ENCODE measurements at regions not wholly inside any gene's neighbourhood (a gene's known extent, or its start where the extent isn't known, plus 50 kb on each side); places are given as distances from the start of the nearest gene placed in this dataset.
"Not testable (repeated sequence)": the region's sequence is repeated elsewhere in the genome, so short reads cannot be mapped to it uniquely, and the experiment has no call there.

DNA sequence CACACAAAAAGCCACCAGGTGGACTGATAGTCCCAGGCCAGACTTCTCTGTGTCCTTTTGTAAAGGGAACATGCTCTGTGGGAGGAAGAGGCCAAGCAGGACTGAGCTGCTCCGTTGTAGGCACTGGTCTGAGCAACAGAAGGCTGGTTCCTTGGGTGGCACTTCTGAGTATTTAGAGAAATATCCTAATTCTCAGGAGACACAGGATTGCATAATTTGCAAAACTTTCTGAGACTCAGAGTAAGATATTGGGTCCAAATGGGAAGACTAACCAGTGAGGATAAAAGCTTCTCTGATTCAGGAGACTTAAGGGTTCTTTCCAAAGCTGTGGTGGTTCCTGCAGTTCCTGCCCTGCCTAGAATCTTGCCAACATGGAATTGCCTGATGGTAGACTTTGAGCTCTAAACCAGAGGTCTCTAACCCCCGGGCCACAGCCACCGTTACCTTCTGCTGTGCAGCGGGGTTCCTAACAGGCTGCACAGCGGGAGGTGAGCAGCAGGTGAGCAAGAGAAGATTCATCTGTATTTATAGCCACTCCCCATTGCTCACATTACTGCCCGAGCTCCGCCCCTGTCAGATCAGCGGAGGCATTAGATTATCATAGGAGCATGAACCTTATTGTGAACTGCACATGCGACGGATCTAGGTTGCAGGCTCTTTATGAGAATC is 107.0 kb downstream of the OLIG3 start:
- Mint-ChIP-seq H3K27ac (peak overlapping the region; percentile 74 to 92 (median 80)), H3K36me3 (peaks cover 8 to 25% (median 9%) of the 10 kb centered on the region in 3 donors), H3K9me3 (peaks cover 4 to 25% (median 16%) of the 10 kb centered on the region in 6 donors), H3K4me3 (peak overlapping the region in 2 of 5 donors; percentile 26 to 59), H3K27me3 (ENCODE audit: low read depth in 3 of 3) (peaks cover 0 to 2% (median 0%) of the 10 kb centered on the region in 3 donors), H3K4me1 (peaks cover 80 to 94% of the 10 kb centered on the region in 2 donors)
- DNase-seq: no peak

DNA sequence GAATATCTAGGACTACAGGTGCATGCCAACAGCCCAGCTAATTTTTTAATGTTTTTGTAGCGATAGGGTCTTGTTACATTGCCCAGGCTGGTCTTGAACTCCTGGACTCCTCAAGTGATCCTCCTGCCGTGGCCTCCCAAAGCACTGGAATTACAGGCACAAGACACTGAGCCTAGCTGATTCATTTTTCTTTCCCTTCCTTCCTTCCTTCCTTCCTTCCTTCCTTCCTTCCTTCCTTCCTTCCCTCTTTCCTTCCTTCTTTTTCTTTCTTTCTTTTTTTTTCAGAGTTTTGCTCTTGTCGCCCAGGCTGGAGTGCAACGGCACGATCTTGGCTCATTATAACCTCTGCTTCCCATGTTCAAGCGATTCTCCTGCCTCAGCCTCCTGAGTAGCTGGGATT is 110.9 kb downstream of the OLIG3 start:
- Mint-ChIP-seq H3K36me3 (peaks cover 6 to 17% (median 7%) of the 10 kb centered on the region in 3 donors), H3K27ac (peak overlapping the region in 1 of 6 donors; percentile 17), H3K9me3 (peaks cover 6 to 25% (median 15%) of the 10 kb centered on the region in 6 donors), H3K4me1 (peaks cover 46 to 56% of the 10 kb centered on the region in 2 donors)
- not testable (repeated sequence) for DNase-seq; H3K27me3 Mint-ChIP-seq (ENCODE audit: low read depth in 3 of 3); H3K4me3 Mint-ChIP-seq

DNA sequence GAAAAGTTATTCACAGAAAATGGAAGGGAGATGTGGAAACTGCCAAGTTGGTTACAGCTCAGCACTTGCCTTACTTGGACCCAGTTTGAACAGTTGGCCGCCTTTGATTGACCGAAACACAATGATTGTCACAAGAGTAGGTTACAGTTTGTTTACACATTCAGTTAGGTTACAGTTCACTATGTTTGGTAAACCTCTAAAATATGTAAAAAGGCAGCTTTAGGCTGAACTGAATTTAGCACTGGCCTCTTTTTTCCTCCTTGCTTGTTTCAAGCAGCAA is 116.2 kb downstream of the OLIG3 start:
- peaks cover 0 to 3% (median 0%) of the 10 kb centered on the region in 6 donors for H3K9me3 Mint-ChIP-seq
- peaks cover 0 to 4% (median 0%) of the 10 kb centered on the region in 3 donors for H3K36me3 Mint-ChIP-seq
- H3K27ac Mint-ChIP-seq: no peak overlapping the region
- H3K4me3 Mint-ChIP-seq: no peak overlapping the region
- DNase-seq: no peak
- peaks cover 0 to 3% (median 0%) of the 10 kb centered on the region in 3 donors for H3K27me3 Mint-ChIP-seq (ENCODE audit: low read depth in 3 of 3)
- H3K4me1 Mint-ChIP-seq: peaks cover 14 to 20% of the 10 kb centered on the region in 2 donors

DNA sequence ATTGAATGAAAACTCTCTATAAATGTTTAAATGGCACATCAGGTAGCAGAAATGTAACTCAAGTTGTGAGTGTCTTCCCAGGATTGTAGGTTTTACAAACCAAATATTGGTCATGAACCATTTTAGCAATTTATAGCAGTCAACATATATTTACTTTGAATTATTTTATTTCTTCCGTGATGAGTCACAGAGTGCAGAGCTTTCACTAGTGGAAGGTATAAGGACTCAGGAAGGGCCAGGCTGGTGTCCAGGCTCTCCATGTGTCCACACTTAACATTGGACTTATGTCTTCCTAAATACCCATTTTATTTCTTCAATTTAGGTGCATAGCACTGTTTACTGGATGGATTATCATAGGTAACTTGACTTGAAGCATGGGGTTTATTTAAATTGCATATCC is 120.9 kb downstream of the OLIG3 start:
- peaks cover 6 to 16% of the 10 kb centered on the region in 2 donors for H3K4me1 Mint-ChIP-seq
- H3K9me3 Mint-ChIP-seq: peaks cover 0 to 1% (median 0%) of the 10 kb centered on the region in 6 donors
- peaks cover 0 to 5% (median 4%) of the 10 kb centered on the region in 3 donors for H3K36me3 Mint-ChIP-seq
- no peak overlapping the region for H3K4me3 Mint-ChIP-seq
- no peak for DNase-seq
- no peak overlapping the region for H3K27ac Mint-ChIP-seq
- H3K27me3 Mint-ChIP-seq (ENCODE audit: low read depth in 3 of 3): peaks cover 0 to 5% (median 0%) of the 10 kb centered on the region in 3 donors

DNA sequence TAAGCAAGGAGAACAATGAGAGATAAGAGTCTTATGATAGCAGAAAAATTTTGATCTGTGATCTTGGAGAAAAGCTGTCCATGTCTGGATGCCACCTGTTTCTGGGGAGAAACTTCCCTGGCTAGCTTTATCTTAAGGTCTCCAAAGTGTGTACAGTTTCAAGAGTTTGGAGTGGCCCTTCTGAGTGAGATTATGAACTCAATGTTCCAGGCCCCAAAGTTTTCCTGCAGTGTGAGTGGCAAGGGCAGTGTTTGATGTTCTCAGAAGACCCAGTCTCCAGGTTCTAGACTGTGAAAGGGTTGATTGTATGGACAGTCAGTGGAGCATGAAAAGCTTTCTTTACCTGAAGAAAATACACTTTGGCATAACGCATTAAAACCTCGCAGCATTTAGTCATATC is 121.7 kb downstream of the OLIG3 start:
- peaks cover 0 to 5% (median 4%) of the 10 kb centered on the region in 3 donors for H3K36me3 Mint-ChIP-seq
- no peak overlapping the region for H3K4me3 Mint-ChIP-seq
- peaks cover 0 to 1% (median 0%) of the 10 kb centered on the region in 6 donors for H3K9me3 Mint-ChIP-seq
- DNase-seq: no peak
- H3K27me3 Mint-ChIP-seq (ENCODE audit: low read depth in 3 of 3): peaks cover 0 to 5% (median 0%) of the 10 kb centered on the region in 3 donors
- H3K4me1 Mint-ChIP-seq: peaks cover 6 to 16% of the 10 kb centered on the region in 2 donors
- H3K27ac Mint-ChIP-seq: no peak overlapping the region

DNA sequence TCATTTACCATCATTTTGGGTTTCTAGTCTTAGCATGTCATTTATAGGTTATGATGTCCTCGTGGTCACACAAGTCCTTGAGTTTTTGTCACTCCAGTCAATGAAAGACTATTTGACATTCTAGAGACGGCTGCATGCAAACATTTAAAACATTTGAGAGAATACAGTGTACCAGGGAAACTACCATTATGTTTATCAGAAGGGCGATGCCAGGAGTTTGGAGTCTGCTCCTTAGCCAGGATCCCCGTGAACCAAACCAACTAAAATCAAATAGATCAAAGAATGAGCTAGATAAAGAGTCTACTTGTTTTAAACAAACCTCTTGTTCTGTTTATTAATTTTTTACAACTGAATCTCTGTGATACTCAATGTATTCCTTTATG is 122.6 kb downstream of the OLIG3 start:
- peaks cover 6 to 16% of the 10 kb centered on the region in 2 donors for H3K4me1 Mint-ChIP-seq
- no peak overlapping the region for H3K27ac Mint-ChIP-seq
- H3K4me3 Mint-ChIP-seq: no peak overlapping the region
- H3K36me3 Mint-ChIP-seq: peaks cover 0 to 5% (median 4%) of the 10 kb centered on the region in 3 donors
- H3K9me3 Mint-ChIP-seq: peaks cover 0 to 1% (median 0%) of the 10 kb centered on the region in 6 donors
- peaks cover 0 to 5% (median 0%) of the 10 kb centered on the region in 3 donors for H3K27me3 Mint-ChIP-seq (ENCODE audit: low read depth in 3 of 3)
- no peak for DNase-seq

DNA sequence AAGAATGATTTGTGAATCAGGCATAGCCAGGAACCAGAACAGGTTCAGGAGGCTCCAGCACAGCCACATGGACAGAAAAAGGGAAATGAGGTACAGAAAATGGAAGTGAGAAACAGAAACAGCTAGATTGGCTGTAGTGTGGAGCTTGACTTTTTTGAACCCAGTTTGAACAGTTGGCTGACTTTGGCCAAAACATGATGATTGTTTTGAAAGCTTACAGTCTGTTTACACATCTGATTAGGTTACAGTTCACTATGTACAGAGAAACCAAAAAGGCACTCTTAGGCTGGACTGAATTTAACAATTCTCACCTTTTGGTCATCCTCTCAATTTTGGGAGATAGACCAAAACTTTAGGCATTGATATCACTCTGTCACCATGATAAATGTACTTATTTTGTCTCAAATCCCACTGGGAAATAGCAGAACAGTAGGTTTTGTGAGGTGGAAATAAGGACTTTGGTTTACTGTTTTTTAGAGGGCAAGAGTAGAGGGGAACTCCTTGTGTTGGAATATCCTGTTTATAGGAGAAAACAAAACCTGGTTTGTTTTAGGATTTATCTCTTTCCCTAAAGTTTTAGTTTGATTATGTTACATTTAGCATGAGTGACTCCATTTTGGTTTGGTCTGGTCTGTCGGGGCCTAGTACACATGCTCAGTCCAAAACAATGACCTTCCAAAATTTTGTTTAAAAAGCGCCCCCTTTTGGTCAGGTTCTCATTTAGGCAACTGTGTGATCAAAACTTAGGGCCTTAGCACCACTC is 123.1 kb downstream of the OLIG3 start:
- Mint-ChIP-seq H3K4me1 (peaks cover under 1 to 10% of the 10 kb centered on the region in 2 donors), H3K4me3 (no peak overlapping the region), H3K27ac (no peak overlapping the region), H3K36me3 (peaks cover 0 to 5% (median 0%) of the 10 kb centered on the region in 3 donors), H3K27me3 (ENCODE audit: low read depth in 3 of 3) (peaks cover 0 to 5% (median 0%) of the 10 kb centered on the region in 3 donors), H3K9me3 (peaks cover 0 to 1% (median 0%) of the 10 kb centered on the region in 6 donors)
- DNase-seq: no peak

DNA sequence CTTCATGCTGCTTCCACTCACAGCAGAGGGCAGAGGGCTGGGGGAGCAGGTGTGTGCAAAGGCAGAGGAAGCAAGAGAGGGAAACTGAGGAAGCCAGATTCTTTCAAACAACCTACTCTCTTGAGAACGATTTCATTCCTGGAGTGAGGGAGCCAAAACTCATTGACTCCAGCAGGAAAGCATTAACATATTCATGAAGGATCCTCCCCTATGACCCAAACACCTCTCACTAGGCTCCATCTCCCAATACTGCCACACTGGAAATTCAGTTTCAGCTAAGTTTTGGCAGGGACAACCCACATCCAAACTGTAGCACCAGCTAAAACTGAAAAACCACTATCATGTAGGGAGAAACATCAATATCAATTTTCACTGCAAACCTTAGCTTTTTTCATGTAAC is 125.1 kb downstream of the OLIG3 start:
- Mint-ChIP-seq H3K36me3 (peaks cover 0 to 5% (median 0%) of the 10 kb centered on the region in 3 donors), H3K4me3 (no peak overlapping the region), H3K27me3 (ENCODE audit: low read depth in 3 of 3) (peaks cover 0 to 2% (median 0%) of the 10 kb centered on the region in 3 donors), H3K27ac (peak overlapping the region in 1 of 6 donors; percentile 33), H3K9me3 (peaks cover 0 to 1% (median 0%) of the 10 kb centered on the region in 6 donors), H3K4me1 (peaks cover 1 to 6% of the 10 kb centered on the region in 2 donors)
- DNase-seq: no peak

DNA sequence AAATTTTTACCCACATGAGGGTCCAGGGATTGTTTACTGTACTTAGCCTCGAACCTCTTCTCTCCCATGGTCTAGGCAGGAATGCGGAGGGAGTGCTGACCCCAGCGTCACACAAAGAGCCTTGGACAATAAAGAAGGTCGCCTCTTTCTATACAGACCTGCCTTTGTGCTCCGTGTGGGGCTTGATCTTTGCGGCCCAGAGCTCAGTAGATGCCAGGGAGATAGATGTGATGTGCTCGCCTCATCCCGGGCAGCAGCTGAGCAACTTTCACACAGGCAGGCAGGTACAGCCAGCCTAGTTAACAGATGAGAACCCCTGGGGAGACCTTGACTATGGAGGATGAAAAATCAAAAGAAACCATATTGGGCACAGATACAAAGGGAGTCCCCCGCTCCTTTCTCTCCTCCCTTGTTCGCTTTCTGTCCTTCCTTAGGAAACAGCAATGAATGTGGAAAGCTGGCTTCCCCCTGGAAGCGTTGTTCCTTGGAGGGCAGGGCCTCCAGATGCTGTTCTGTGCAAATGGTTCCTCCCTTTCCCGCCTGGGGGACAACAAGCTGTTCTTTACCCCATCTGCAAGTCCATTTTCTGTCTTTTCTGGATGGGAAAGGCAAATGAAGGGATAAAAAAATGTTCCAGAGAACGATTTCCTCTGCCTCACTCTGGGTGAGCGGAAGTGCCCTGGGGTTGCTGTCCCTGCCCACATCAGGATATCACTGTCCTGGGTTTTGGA is 128.3 kb downstream of the OLIG3 start:
- Mint-ChIP-seq H3K9me3 (peaks cover 0 to 1% (median 0%) of the 10 kb centered on the region in 6 donors), H3K36me3 (peaks cover 0 to 5% (median 0%) of the 10 kb centered on the region in 3 donors), H3K4me3 (no peak overlapping the region), H3K27me3 (ENCODE audit: low read depth in 3 of 3) (peaks cover 0 to 2% (median 0%) of the 10 kb centered on the region in 3 donors), H3K4me1 (peaks cover 19 to 26% of the 10 kb centered on the region in 2 donors), H3K27ac (no peak overlapping the region)
- no peak for DNase-seq

DNA sequence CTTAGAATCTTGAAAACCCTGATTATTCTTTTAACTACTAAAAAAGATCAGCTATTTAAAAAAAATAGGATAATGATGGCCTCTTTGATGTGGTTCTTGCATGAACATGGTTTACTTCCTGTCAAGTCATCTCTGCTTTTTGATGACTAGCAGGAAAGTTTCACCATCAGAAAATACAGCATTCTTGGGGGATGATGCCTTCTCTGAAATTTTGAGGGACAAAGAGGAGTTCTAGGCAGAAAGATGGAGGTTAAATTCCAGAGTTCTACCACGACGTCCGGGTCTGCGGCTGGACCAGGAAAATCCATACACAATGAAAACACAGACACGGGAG is 130.4 kb downstream of the OLIG3 start:
- Mint-ChIP-seq H3K27ac (peak overlapping the region in 3 of 6 donors; percentile 28 to 66 (median 40)), H3K4me3 (peak overlapping the region; percentile 7 to 50 (median 27)), H3K36me3 (no peaks in the 10 kb centered on the region), H3K4me1 (peaks cover 19 to 21% of the 10 kb centered on the region in 2 donors), H3K9me3 (no peaks in the 10 kb centered on the region), H3K27me3 (ENCODE audit: low read depth in 3 of 3) (no peaks in the 10 kb centered on the region)
- peak in 2 of 3 donors; percentile 18 to 23 for DNase-seq

DNA sequence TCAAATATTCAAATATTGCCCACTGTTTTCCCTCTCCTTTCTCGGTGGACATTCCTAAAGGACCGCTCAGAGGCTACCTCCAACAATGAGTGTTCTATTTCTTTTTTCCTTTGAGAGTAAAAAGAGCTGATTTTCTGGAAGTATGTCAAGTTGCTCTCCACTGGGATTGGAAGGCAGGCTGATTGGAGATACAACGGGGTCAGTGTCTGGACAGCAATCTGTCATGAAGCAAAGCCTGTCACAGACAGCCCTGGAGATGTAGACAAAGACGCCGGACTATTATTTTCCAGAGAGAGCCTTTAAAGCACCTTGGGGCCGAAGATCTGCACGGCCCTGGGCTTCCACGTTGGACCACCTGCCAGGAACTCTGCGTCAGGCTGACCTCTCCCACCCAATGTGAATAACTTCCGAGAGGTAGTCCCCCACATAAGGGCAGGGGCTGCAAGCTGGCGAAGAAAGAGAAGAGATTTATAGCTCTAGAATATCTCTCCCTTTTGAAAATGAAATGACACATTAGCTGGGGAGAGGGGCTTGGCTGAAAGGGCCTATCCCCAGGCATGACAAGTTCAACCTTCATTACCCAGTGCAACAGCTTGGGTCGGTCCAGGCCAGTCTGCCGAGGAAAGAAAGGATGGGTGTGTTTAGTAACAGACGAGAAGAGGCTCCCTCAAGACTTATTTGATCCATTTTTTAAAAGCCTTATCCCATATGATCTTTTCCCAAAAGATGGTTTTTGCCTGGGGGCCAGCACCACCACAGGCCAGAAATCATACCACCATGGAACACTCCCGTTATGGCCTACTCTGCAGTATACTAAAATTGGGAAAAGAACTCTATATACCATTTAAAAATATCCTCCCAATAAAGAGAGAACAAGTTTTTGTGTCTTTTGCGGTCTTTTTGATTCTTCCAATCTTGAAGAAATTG is 131.1 kb downstream of the OLIG3 start:
- Mint-ChIP-seq H3K9me3 (no peaks in the 10 kb centered on the region), H3K27ac (no peak overlapping the region), H3K4me1 (peaks cover 19 to 21% of the 10 kb centered on the region in 2 donors), H3K27me3 (ENCODE audit: low read depth in 3 of 3) (no peaks in the 10 kb centered on the region), H3K36me3 (peaks cover 0 to 2% (median 0%) of the 10 kb centered on the region in 3 donors), H3K4me3 (peak overlapping the region in 2 of 5 donors; percentile 6 to 50)
- DNase-seq: no peak

DNA sequence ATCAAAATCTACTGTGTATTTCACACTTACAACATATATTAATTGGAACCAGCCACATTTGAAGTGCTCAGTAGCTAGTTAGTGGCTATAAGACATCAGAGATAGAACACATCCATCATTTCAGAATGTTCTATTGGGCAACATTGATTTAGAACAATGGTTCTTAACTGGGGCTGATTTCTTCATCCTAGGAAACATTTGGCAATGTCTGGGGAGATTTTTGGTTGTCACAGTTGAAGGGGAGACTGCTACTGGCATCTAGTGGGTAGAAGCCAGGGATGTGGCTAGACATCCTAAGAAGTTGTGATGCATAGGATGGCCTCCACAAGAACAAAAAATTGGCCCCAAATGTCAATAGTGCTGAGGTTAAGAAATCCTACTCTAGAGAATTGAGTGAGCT is 132.5 kb downstream of the OLIG3 start:
- Mint-ChIP-seq H3K36me3 (peaks cover 0 to 4% (median 0%) of the 10 kb centered on the region in 3 donors), H3K9me3 (no peaks in the 10 kb centered on the region), H3K4me3 (no peak overlapping the region), H3K27me3 (ENCODE audit: low read depth in 3 of 3) (no peaks in the 10 kb centered on the region), H3K27ac (no peak overlapping the region), H3K4me1 (peaks cover 19 to 21% of the 10 kb centered on the region in 2 donors)
- DNase-seq: no peak

DNA sequence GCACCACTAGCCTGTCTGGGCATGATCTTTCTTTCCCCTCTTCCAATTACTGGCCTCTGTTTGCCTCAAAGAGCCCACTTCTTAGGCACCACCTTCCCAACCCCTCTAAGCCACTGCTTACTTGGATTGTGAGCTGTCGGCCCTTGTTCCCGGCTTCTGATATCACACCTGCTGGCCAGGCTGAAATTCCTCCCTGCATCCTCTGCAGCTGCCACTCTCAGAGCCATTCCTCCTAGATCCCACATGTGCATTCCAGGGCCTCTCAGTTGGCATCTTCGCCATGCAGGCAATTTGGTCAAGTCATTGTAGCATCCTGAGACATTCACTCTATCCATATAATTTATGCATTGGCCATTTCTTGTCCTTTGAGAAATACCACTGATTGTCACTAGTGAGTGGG is 135.9 kb downstream of the OLIG3 start:
- no peak for DNase-seq
- Mint-ChIP-seq H3K4me1 (peaks cover 18 to 19% of the 10 kb centered on the region in 2 donors), H3K4me3 (no peak overlapping the region), H3K9me3 (no peaks in the 10 kb centered on the region), H3K27ac (no peak overlapping the region), H3K36me3 (peaks cover 0 to 7% (median 0%) of the 10 kb centered on the region in 3 donors), H3K27me3 (ENCODE audit: low read depth in 3 of 3) (peaks cover 0 to 1% (median 0%) of the 10 kb centered on the region in 3 donors)
